Neural cell (in vitro differentiated cells): ENCODE measurements at regions not wholly inside any gene's neighbourhood (a gene's known extent, or its start where the extent isn't known, plus 50 kb on each side); places are given as distances from the start of the nearest gene placed in this dataset.

Source experiments
- CTCF ChIP-seq: fragments of 450-650 bp; IDR thresholded peaks from 2 replicates; pipeline ENCODE4 v1.5.1; 2014; ENCODE audit warnings: antibody characterized with exemption, mild to moderate bottlenecking, moderate library complexity; ENCODE audit not compliant: poor library complexity, severe bottlenecking
- EP300 ChIP-seq: fragments of 450-650 bp; conservative IDR thresholded peaks from 2 replicates; pipeline ENCODE4 v1.6.1; 2014; ENCODE audit warnings: antibody characterized with exemption, mild to moderate bottlenecking, moderate library complexity; ENCODE audit not compliant: poor library complexity, severe bottlenecking
- EZH2 ChIP-seq: fragments of 200-600, 300-800 bp; shearing (Covaris generic), sonication (generic); IDR thresholded peaks from 2 replicates; pipeline ENCODE4 v1.6.1; 2014; ENCODE audit warnings: antibody characterized with exemption, low read length, borderline replicate concordance, mild to moderate bottlenecking; ENCODE audit not compliant: insufficient read depth, poor library complexity, severe bottlenecking
- POLR2AphosphoS5 ChIP-seq: IDR thresholded peaks from 2 replicates; pipeline ENCODE4 v1.6.1; 2012
- RAD21 ChIP-seq: fragments of 450-650 bp; conservative IDR thresholded peaks from 2 replicates; pipeline ENCODE4 v1.6.1; 2014; ENCODE audit warnings: antibody characterized with exemption, mild to moderate bottlenecking, moderate library complexity
- REST ChIP-seq: IDR thresholded peaks from 2 replicates; pipeline ENCODE4 v1.6.1; 2012; ENCODE audit warnings: borderline replicate concordance
- SMC3 ChIP-seq: fragments of 450-650 bp; conservative IDR thresholded peaks from 2 replicates; pipeline ENCODE4 v1.6.1; 2014; ENCODE audit warnings: antibody characterized with exemption, mild to moderate bottlenecking, moderate library complexity; ENCODE audit not compliant: poor library complexity
- TAF1 ChIP-seq: IDR thresholded peaks from 2 replicates; pipeline ENCODE4 v1.6.1; 2012; ENCODE audit warnings: low read depth

GRCh38 chr6:98287876-98288275 lies 546.5 kb upstream of the POU3F2 start:
- no peak for TF ChIP-seq SMC3
- TF ChIP-seq REST: no peak
- no peak for TF ChIP-seq CTCF
- no peak for TF ChIP-seq EZH2
- no peak for TF ChIP-seq TAF1
- TF ChIP-seq EP300: no peak
- TF ChIP-seq RAD21: no peak
- no peak for TF ChIP-seq POLR2AphosphoS5
